GM20000 (cell line): ENCODE measurements at regions not wholly inside any gene's neighbourhood (a gene's known extent, or its start where the extent isn't known, plus 50 kb on each side); places are given as distances from the start of the nearest gene placed in this dataset.

Experiments
- DNase-seq: peaks from one replicate; pipeline ENCODE4 v3.0.0; 2012; ENCODE audit warnings: low spot score
- CTCF ChIP-seq: IDR thresholded peaks from 2 replicates; pipeline ENCODE4 v1.5.1; 2012; ENCODE audit warnings: mild to moderate bottlenecking, control low read depth; ENCODE audit errors: extremely low read depth, missing control alignments

GRCh38 chrX:11949291-11949690, 189.0 kb upstream of the FRMPD4 start:
- no peak for TF ChIP-seq CTCF
- no peak for DNase-seq

- DNase-seq, result no peak
- no peak for TF ChIP-seq CTCF
Observed at GRCh38 chrX:11952176-11952720, 186.0 kb upstream of the FRMPD4 start.

GRCh38 chrX:11953615-11954014, 184.7 kb upstream of the FRMPD4 start:
- no peak for TF ChIP-seq CTCF
- DNase-seq, result no peak

- DNase-seq, result no peak
- no peak for TF ChIP-seq CTCF
Observed at GRCh38 chrX:11954176-11954575, 184.1 kb upstream of the FRMPD4 start.

GRCh38 chrX:11960031-11960430, 178.2 kb upstream of the FRMPD4 start:
- TF ChIP-seq CTCF, result no peak
- no peak for DNase-seq

- TF ChIP-seq CTCF, result no peak
- DNase-seq, result no peak
Observed at GRCh38 chrX:11965436-11965835, 172.8 kb upstream of the FRMPD4 start.

GRCh38 chrX:11967986-11968869, 170.0 kb upstream of the FRMPD4 start:
- DNase-seq, result no peak
- TF ChIP-seq CTCF, result no peak
